Fibroblast of mammary gland (primary cell): ENCODE measurements at regions not wholly inside any gene's neighbourhood (a gene's known extent, or its start where the extent isn't known, plus 50 kb on each side); places are given as distances from the start of the nearest gene placed in this dataset.

ENCODE experiments used
- DNase-seq: peaks from one replicate; pipeline ENCODE4 v3.0.0-alpha.2; 2010; ENCODE audit warnings: low read depth
- H3K4me3 ChIP-seq: 2 replicates; pipeline ENCODE4 v1.5.1; 2011; ENCODE audit warnings: low read depth, mild to moderate bottlenecking, low read length, moderate library complexity; ENCODE audit not compliant: control insufficient read depth
- TF ChIP-seq, protein P1 (sequence below): conservative IDR thresholded peaks from 2 replicates; pipeline ENCODE4 v1.5.1; 2011; ENCODE audit warnings: low read depth, low read length, inconsistent platforms; ENCODE audit not compliant: control insufficient read depth, insufficient read depth

- peak; percentile 64 for DNase-seq
- H3K4me3 ChIP-seq, result no peak overlapping the region
- TF ChIP-seq, protein P1, sequence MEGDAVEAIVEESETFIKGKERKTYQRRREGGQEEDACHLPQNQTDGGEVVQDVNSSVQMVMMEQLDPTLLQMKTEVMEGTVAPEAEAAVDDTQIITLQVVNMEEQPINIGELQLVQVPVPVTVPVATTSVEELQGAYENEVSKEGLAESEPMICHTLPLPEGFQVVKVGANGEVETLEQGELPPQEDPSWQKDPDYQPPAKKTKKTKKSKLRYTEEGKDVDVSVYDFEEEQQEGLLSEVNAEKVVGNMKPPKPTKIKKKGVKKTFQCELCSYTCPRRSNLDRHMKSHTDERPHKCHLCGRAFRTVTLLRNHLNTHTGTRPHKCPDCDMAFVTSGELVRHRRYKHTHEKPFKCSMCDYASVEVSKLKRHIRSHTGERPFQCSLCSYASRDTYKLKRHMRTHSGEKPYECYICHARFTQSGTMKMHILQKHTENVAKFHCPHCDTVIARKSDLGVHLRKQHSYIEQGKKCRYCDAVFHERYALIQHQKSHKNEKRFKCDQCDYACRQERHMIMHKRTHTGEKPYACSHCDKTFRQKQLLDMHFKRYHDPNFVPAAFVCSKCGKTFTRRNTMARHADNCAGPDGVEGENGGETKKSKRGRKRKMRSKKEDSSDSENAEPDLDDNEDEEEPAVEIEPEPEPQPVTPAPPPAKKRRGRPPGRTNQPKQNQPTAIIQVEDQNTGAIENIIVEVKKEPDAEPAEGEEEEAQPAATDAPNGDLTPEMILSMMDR, result no peak
Measured at GRCh38 chr21:35641271-35642016, 418.9 kb downstream of the SETD4 start.

DNA sequence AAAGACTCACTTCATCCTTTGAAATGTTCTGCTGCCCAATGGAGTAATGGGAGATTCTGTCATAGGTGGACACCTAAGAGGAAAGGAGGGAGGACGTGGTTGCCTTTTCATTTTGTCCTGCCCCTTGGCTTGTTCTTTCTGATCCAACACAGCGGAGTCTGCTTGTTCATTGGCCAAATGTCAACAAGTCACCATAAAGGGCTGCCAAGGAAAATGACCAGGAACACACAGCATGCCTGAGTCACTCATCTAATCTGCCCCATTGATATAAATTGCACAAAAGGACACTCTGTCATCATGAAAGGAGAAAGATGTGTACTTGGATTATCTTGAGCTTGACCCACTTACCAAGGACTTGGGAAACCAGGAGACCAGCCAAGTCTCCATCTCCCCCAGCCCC, 422.9 kb downstream of the SETD4 start:
- DNase-seq, result peak; percentile 94
- H3K4me3 ChIP-seq, result no peak overlapping the region
- TF ChIP-seq, protein P1, result no peak

DNA sequence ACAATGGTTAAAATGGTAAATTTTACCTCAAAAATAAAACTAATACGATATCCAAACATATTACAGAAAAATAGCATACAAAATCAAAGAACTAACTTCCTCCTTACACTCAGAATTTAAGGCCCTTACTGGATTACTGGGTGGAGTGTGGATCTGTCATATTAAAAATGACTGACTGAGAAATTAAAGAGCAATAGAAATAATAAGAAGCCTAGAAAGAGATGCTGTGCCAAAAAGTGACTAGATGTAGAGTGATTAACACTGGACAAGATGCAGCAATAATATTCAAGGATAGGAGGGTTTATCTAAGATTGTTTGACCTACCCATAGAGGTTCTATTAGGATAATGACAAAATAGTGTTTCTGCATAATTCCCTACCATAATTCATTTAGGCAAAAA, 424.3 kb downstream of the SETD4 start:
- TF ChIP-seq, protein P1, result no peak
- DNase-seq, result no peak
- H3K4me3 ChIP-seq, result no peak overlapping the region

GRCh38 chr21:35635261-35635660, 425.1 kb downstream of the SETD4 start:
- peak; percentile 98 for DNase-seq
- TF ChIP-seq, protein P1, result no peak

DNA sequence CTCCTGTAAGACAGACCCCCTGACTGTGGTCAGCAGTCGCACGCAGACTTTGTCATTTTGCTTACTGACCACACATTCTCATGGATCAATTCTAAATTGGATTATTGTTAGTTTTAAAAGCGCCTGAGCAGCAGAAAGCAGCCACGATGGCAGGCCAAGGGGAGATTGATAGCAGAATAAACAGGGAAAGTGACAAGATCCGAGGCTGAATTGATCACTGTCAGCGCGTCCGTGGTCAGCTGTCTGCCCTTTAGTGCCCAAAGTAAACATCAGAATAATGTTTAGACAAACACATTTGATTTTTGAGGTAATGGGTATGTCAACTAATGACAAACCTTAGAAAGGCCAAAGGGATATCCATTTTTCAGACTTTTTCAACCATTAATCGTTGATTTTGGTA, 426.8 kb downstream of the SETD4 start:
- no peak overlapping the region for H3K4me3 ChIP-seq
- no peak for DNase-seq
- TF ChIP-seq, protein P1, result no peak

More at GRCh38 chr21:35635261-35635660, 425.1 kb downstream of the SETD4 start:
- no peak overlapping the region for H3K4me3 ChIP-seq

GRCh38 chr21:35632711-35633110, 427.6 kb downstream of the SETD4 start:
- no peak for DNase-seq
- TF ChIP-seq, protein P1, result no peak

More at GRCh38 chr21:35632711-35633110, 427.6 kb downstream of the SETD4 start:
- H3K4me3 ChIP-seq, result no peak overlapping the region
